KMS-11 (cell line): ENCODE measurements at regions not wholly inside any gene's neighbourhood (a gene's known extent, or its start where the extent isn't known, plus 50 kb on each side); places are given as distances from the start of the nearest gene placed in this dataset.

Source experiments
- H2AFZ ChIP-seq: fragments of 200-600 bp; sonication (generic); 2 replicates; pipeline ENCODE4 v1.6.1; 2016; ENCODE audit warnings: antibody characterized with exemption, mixed run types, low read depth
- H3K27ac ChIP-seq: fragments of 200-600 bp; sonication (generic); 2 replicates; pipeline ENCODE4 v1.6.1; 2016; ENCODE audit warnings: mild to moderate bottlenecking, mixed run types
- H3K27me3 ChIP-seq: fragments of 200-600 bp; sonication (generic); 2 replicates; pipeline ENCODE4 v1.6.1; 2017; ENCODE audit warnings: mild to moderate bottlenecking, low read depth, mixed run types, moderate library complexity; ENCODE audit not compliant: insufficient read depth
- H3K36me3 ChIP-seq: fragments of 200-600 bp; sonication (generic); 2 replicates; pipeline ENCODE4 v1.6.1; 2017; ENCODE audit warnings: mild to moderate bottlenecking, mixed run types; ENCODE audit not compliant: insufficient read depth
- H3K4me1 ChIP-seq: fragments of 200-600 bp; sonication (generic); 2 replicates; pipeline ENCODE4 v1.6.1; 2016; ENCODE audit warnings: mild to moderate bottlenecking, low read depth, mixed run types; ENCODE audit not compliant: poor library complexity, severe bottlenecking
- H3K4me2 ChIP-seq: fragments of 200-600 bp; sonication (generic); 2 replicates; pipeline ENCODE4 v1.7.0; 2016; ENCODE audit warnings: mild to moderate bottlenecking, mixed run types
- H3K4me3 ChIP-seq: fragments of 200-600 bp; sonication (generic); IDR thresholded peaks from 2 replicates; pipeline ENCODE4 v1.6.1; 2017; ENCODE audit warnings: low read depth, low read length, mixed read lengths; ENCODE audit not compliant: insufficient read depth
- H3K79me2 ChIP-seq: fragments of 200-600 bp; sonication (generic); 2 replicates; pipeline ENCODE4 v1.6.1; 2016; ENCODE audit warnings: low read depth, mixed run types; ENCODE audit not compliant: insufficient read depth
- H3K9ac ChIP-seq: fragments of 200-600 bp; sonication (generic); 2 replicates; pipeline ENCODE4 v1.6.1; 2016; ENCODE audit warnings: mild to moderate bottlenecking, mixed run types
- H4K20me1 ChIP-seq: fragments of 200-600 bp; sonication (generic); 2 replicates; pipeline ENCODE4 v1.6.1; 2016; ENCODE audit warnings: mild to moderate bottlenecking, mixed run types; ENCODE audit not compliant: insufficient read depth
- CTCF ChIP-seq: fragments of 200-600 bp; sonication (generic); conservative IDR thresholded peaks from 2 replicates; pipeline ENCODE4 v1.6.1; 2017; ENCODE audit warnings: low read depth, mild to moderate bottlenecking, antibody characterized with exemption, low read length, moderate library complexity, mixed read lengths

- TF ChIP-seq CTCF: no peak
- H3K79me2 ChIP-seq: no peaks in the 10 kb centered on the region
Measured at GRCh38 chr2:147619808-147620207, 225.0 kb upstream of the ACVR2A start.

GRCh38 chr2:147615726-147616125 lies 229.1 kb upstream of the ACVR2A start:
- H3K4me1 ChIP-seq: no peaks in the 10 kb centered on the region

More at GRCh38 chr2:147619808-147620207, 225.0 kb upstream of the ACVR2A start:
- no peaks in the 10 kb centered on the region for H3K36me3 ChIP-seq
- H3K4me2 ChIP-seq: no peak overlapping the region
- H4K20me1 ChIP-seq: no peaks in the 10 kb centered on the region
- H3K27me3 ChIP-seq: no peaks in the 10 kb centered on the region
- no peak overlapping the region for H3K4me3 ChIP-seq
- no peak overlapping the region for H2AFZ ChIP-seq
- no peak overlapping the region for H3K27ac ChIP-seq
- no peak overlapping the region for H3K9ac ChIP-seq
- H3K4me1 ChIP-seq: no peaks in the 10 kb centered on the region

GRCh38 chr2:147614979-147615470 lies 229.8 kb upstream of the ACVR2A start:
- Histone ChIP-seq H3K27ac (no peak overlapping the region), H3K79me2 (no peaks in the 10 kb centered on the region), H3K36me3 (no peaks in the 10 kb centered on the region), H3K4me3 (no peak overlapping the region), H4K20me1 (no peaks in the 10 kb centered on the region), H2AFZ (no peak overlapping the region), H3K9ac (no peak overlapping the region), H3K4me1 (no peaks in the 10 kb centered on the region), H3K27me3 (no peaks in the 10 kb centered on the region), H3K4me2 (no peak overlapping the region)
- TF ChIP-seq CTCF: no peak

More at GRCh38 chr2:147615726-147616125, 229.1 kb upstream of the ACVR2A start:
- TF ChIP-seq CTCF: no peak
- no peak overlapping the region for H3K27ac ChIP-seq
- no peak overlapping the region for H3K4me2 ChIP-seq
- no peaks in the 10 kb centered on the region for H3K27me3 ChIP-seq
- no peak overlapping the region for H2AFZ ChIP-seq
- no peaks in the 10 kb centered on the region for H3K36me3 ChIP-seq
- H3K9ac ChIP-seq: no peak overlapping the region
- H3K79me2 ChIP-seq: no peaks in the 10 kb centered on the region
- H3K4me3 ChIP-seq: no peak overlapping the region
- no peaks in the 10 kb centered on the region for H4K20me1 ChIP-seq

- Histone ChIP-seq H3K9ac (no peak overlapping the region), H3K79me2 (no peaks in the 10 kb centered on the region), H3K4me1 (no peaks in the 10 kb centered on the region), H4K20me1 (no peaks in the 10 kb centered on the region), H3K4me2 (no peak overlapping the region), H3K36me3 (no peaks in the 10 kb centered on the region), H3K27ac (no peak overlapping the region), H3K4me3 (no peak overlapping the region), H3K27me3 (no peaks in the 10 kb centered on the region), H2AFZ (no peak overlapping the region)
- TF ChIP-seq CTCF: no peak
Measured at GRCh38 chr2:147614471-147614870, 230.4 kb upstream of the ACVR2A start.
